Prostate gland (tissue), 2 donors: ENCODE measurements at regions not wholly inside any gene's neighbourhood (a gene's known extent, or its start where the extent isn't known, plus 50 kb on each side); places are given as distances from the start of the nearest gene placed in this dataset.

Experiments
- DNase-seq: peaks from one replicate; pipeline ENCODE4 v3.0.0-alpha.2; 2019; ENCODE audit warnings: low spot score
- H3K27ac ChIP-seq, 2 donors: fragments of 200-600 bp; sonication (generic); 2 replicates each; pipeline ENCODE4 v1.5.1; 2017 to 2019
- H3K27me3 ChIP-seq: fragments of 200-600 bp; sonication (generic); replicated peaks from 2 replicates; pipeline ENCODE4 v1.5.1; 2019; ENCODE audit not compliant: insufficient read depth
- H3K36me3 ChIP-seq, 2 donors: fragments of 200-600 bp; sonication (generic); 1 replicate in 1 of 2; 2 replicates in 1 of 2; pipeline versions ENCODE4 v1.5.1 to v1.8.1; 2017 to 2019
- H3K4me1 ChIP-seq: fragments of 200-600 bp; sonication (generic); replicated peaks from 2 replicates; pipeline ENCODE4 v1.5.1; 2019
- H3K4me3 ChIP-seq, 2 donors: fragments of 200-600 bp; sonication (generic); 2 replicates each; pipeline ENCODE4 v1.5.1; 2017 to 2019
- H3K9me3 ChIP-seq: fragments of 200-600 bp; sonication (generic); 2 replicates; pipeline ENCODE4 v1.5.1; 2017
- POLR2A ChIP-seq: fragments of 450-650 bp; IDR thresholded peaks from one replicate; pipeline ENCODE4 v1.6.1; 2016; ENCODE audit warnings: antibody characterized with exemption, mild to moderate bottlenecking
- POLR2AphosphoS5 ChIP-seq: sonication (generic); formaldehyde crosslinking; IDR thresholded peaks from one replicate; pipeline ENCODE4 v1.6.1; 2017; ENCODE audit warnings: antibody characterized with exemption
- WGBS: methylation state at CpG from one replicate; pipeline ENCODE4 v1.1.5; 2018; 5-methylcytosine and 5-hydroxymethylcytosine counted together
- intact Hi-C: fragments of 100-400 bp; cut with DNase I; formaldehyde crosslinking; loops from one replicate; pipeline ENCODE4 v1.14.2; 2022
- TF ChIP-seq, protein P1 (sequence below), 4 experiments: fragments of 200-600 bp in 2 of 4; fragments of 450-650 bp in 2 of 4; sonication (generic) in 2 of 4; IDR thresholded peaks; 1 replicate in 3 of 4; 2 replicates in 1 of 4; pipeline ENCODE4 v1.5.1; 2016 to 2019; ENCODE audit warnings: antibody characterized with exemption in 4 of 4, mild to moderate bottlenecking in 2 of 4, moderate library complexity in 2 of 4

DNA sequence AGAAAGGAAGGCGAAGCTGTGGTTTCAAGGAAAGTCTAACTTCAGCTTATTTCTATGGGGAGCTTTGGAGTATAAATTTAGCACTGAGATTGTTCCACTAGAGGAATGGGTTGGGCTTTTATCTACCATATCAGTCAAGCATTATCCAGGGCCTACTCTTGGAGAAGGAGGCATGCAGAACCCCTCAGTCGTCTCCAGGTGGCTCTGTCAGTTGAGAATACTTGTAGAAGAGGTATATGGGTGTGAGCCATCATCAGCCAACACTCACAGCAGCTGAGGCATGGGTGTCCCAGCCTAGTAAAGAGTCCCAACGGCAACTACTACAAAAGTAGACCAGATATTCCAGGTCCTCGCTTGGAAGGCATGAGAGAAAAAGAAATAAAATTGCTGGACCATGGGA, 548.5 kb upstream of the GRAMD2B start:
- Histone ChIP-seq H3K36me3 (no peaks in the 10 kb centered on the region), H3K4me1 (no peaks in the 10 kb centered on the region), H3K27ac (no peak overlapping the region), H3K4me3 (no peak overlapping the region), H3K27me3 (no peaks in the 10 kb centered on the region), H3K9me3 (no peaks in the 10 kb centered on the region)
- no peak for DNase-seq
- intact Hi-C loops = no loop called here
- WGBS = 84% methylated on average over 4 of the region's 4 CpGs
- TF ChIP-seq POLR2AphosphoS5 = no peak
- TF ChIP-seq POLR2A = no peak
- TF ChIP-seq, protein P1, sequence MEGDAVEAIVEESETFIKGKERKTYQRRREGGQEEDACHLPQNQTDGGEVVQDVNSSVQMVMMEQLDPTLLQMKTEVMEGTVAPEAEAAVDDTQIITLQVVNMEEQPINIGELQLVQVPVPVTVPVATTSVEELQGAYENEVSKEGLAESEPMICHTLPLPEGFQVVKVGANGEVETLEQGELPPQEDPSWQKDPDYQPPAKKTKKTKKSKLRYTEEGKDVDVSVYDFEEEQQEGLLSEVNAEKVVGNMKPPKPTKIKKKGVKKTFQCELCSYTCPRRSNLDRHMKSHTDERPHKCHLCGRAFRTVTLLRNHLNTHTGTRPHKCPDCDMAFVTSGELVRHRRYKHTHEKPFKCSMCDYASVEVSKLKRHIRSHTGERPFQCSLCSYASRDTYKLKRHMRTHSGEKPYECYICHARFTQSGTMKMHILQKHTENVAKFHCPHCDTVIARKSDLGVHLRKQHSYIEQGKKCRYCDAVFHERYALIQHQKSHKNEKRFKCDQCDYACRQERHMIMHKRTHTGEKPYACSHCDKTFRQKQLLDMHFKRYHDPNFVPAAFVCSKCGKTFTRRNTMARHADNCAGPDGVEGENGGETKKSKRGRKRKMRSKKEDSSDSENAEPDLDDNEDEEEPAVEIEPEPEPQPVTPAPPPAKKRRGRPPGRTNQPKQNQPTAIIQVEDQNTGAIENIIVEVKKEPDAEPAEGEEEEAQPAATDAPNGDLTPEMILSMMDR (IDR thresholded peaks at IDR 0.05) = no peak

DNA sequence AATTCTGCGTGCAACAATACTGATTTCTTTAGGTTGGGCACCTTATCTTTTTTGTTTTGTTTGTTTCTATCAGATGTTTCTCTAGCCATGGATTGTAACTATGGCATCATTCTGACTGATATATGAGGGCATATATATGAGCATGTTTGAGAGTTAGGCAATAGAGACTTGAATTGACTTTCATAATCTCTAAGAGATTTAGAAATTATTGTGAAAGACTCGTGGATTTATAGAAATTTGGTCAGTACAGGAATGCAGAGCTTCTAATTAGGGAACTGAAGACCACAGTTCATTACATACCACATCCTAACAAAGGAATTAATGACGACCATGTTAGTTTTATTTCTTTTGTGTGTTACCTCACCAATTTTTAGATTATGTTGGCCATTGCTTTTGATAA, 546.0 kb upstream of the GRAMD2B start:
- no peaks in the 10 kb centered on the region for H3K36me3 ChIP-seq

GRCh38 chr5:125882061-125882460, 541.1 kb upstream of the GRAMD2B start:
- Histone ChIP-seq H3K27me3 (no peaks in the 10 kb centered on the region), H3K9me3 (no peaks in the 10 kb centered on the region), H3K36me3 (no peaks in the 10 kb centered on the region), H3K4me1 (no peaks in the 10 kb centered on the region), H3K4me3 (no peak overlapping the region), H3K27ac (no peak overlapping the region)
- 54% methylated on average over 1 of the region's 1 CpG for WGBS
- no peak for DNase-seq
- no peak for TF ChIP-seq POLR2A
- TF ChIP-seq, protein P1 (IDR thresholded peaks at IDR 0.05) = no peak
- no peak for TF ChIP-seq POLR2AphosphoS5
- intact Hi-C loops = no loop called here

More for the DNA sequence above, 546.0 kb upstream of the GRAMD2B start:
- H3K4me3 ChIP-seq = no peak overlapping the region
- whole genome bisulfite sequencing = 91% methylated on average over 3 of the region's 3 CpGs
- intact Hi-C loops = no loop called here
- TF ChIP-seq POLR2A = no peak
- no peak for TF ChIP-seq POLR2AphosphoS5
- TF ChIP-seq, protein P1 (IDR thresholded peaks at IDR 0.05) = no peak
- DNase-seq = no peak
- H3K27ac ChIP-seq = no peak overlapping the region
- H3K4me1 ChIP-seq = no peaks in the 10 kb centered on the region
- H3K9me3 ChIP-seq = no peaks in the 10 kb centered on the region
- no peaks in the 10 kb centered on the region for H3K27me3 ChIP-seq

DNA sequence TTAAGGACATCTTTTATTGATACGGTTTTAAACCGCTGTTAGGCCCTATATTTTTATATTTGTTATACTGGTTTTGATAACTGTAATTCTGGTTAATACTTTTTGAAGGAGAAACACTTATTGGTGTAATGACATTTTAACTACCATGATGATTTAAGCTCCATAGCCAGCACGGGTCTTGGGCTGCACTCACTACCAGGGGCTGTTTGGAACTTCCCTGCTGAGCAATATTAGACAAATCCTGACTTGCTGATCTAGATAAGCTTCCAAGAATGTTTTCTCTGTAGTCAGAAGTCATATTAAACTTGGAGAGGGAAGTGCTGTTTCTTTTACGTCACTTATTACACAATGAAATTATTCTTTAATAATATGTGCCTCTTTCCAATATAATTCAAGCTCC, 540.0 kb upstream of the GRAMD2B start:
- H3K4me1 ChIP-seq = no peaks in the 10 kb centered on the region
- H3K36me3 ChIP-seq = no peaks in the 10 kb centered on the region
- H3K4me3 ChIP-seq = no peak overlapping the region
- H3K27ac ChIP-seq = no peak overlapping the region
- H3K27me3 ChIP-seq = no peaks in the 10 kb centered on the region
- no peaks in the 10 kb centered on the region for H3K9me3 ChIP-seq
- 28% methylated on average over 4 of the region's 4 CpGs for WGBS
- intact Hi-C loops = no loop called here
- no peak for TF ChIP-seq POLR2A
- TF ChIP-seq POLR2AphosphoS5 = peak; percentile 22
- DNase-seq = peak; percentile 11

GRCh38 chr5:125888358-125888757, 534.9 kb upstream of the GRAMD2B start:
- no peak for DNase-seq
- H3K9me3 ChIP-seq = no peaks in the 10 kb centered on the region
- H3K4me3 ChIP-seq = no peak overlapping the region
- no peak overlapping the region for H3K27ac ChIP-seq
- H3K4me1 ChIP-seq = no peaks in the 10 kb centered on the region
- no peaks in the 10 kb centered on the region for H3K36me3 ChIP-seq
- TF ChIP-seq, protein P1 (IDR thresholded peaks at IDR 0.05) = no peak
- no peak for TF ChIP-seq POLR2AphosphoS5
- TF ChIP-seq POLR2A = no peak
- intact Hi-C loops = no loop called here
- H3K27me3 ChIP-seq = no peaks in the 10 kb centered on the region
